GM12878 (cell line): ENCODE measurements at regions not wholly inside any gene's neighbourhood (a gene's known extent, or its start where the extent isn't known, plus 50 kb on each side); places are given as distances from the start of the nearest gene placed in this dataset.

Experiments used
- CEBPZ ChIP-seq: fragments of 150-350 bp; IDR thresholded peaks from 2 replicates; pipeline ENCODE4 v1.6.1; 2016; ENCODE audit warnings: low read depth, low read length
- ESRRA ChIP-seq: IDR thresholded peaks from 2 replicates; pipeline ENCODE4 v1.6.1; 2012; ENCODE audit warnings: mild to moderate bottlenecking, low read length, improper control_type of control experiment
- MTA3 ChIP-seq: IDR thresholded peaks from 2 replicates; pipeline ENCODE4 v1.6.1; 2012; ENCODE audit warnings: low read length, inconsistent platforms, borderline replicate concordance
- NFYB ChIP-seq: IDR thresholded peaks from 2 replicates; pipeline ENCODE4 v1.6.1; 2011; ENCODE audit warnings: low read depth, mild to moderate bottlenecking, low read length, improper control_type of control experiment, moderate library complexity; ENCODE audit not compliant: insufficient read depth
- SIN3A ChIP-seq: IDR thresholded peaks from 2 replicates; pipeline ENCODE4 v1.6.1; 2012; ENCODE audit warnings: low read depth, low read length, improper control_type of control experiment
- SREBF2 ChIP-seq: IDR thresholded peaks from 2 replicates; pipeline ENCODE4 v1.6.1; 2012; ENCODE audit warnings: mild to moderate bottlenecking, low read length
- ZNF217 ChIP-seq: fragments of 450-650 bp; IDR thresholded peaks from 2 replicates; pipeline ENCODE4 v1.6.1; 2017; ENCODE audit warnings: antibody characterized with exemption, mild to moderate bottlenecking
- TF ChIP-seq, protein P1 (sequence below), 3 experiments: IDR thresholded peaks in 2 of 3; conservative IDR thresholded peaks in 1 of 3; 2 replicates each; pipeline ENCODE4 v1.5.1; 2011; ENCODE audit warnings: low read depth in 3 of 3, low read length in 3 of 3, mild to moderate bottlenecking in 3 of 3, control low read depth in 2 of 3, moderate library complexity in 2 of 3, inconsistent platforms in 1 of 3, mixed read lengths in 1 of 3; ENCODE audit not compliant: control insufficient read depth in 2 of 3, insufficient read depth in 1 of 3; ENCODE audit errors: extremely low read depth in 1 of 3
- TF ChIP-seq, protein P2 (sequence below): fragments of 150-350 bp; IDR thresholded peaks from 2 replicates; pipeline ENCODE4 v1.6.1; 2014; ENCODE audit warnings: mild to moderate bottlenecking, low read depth, low read length
- TF ChIP-seq, protein P3 (sequence below): IDR thresholded peaks from 2 replicates; pipeline ENCODE4 v1.6.1; 2011; ENCODE audit warnings: low read depth, low read length, improper control_type of control experiment, borderline replicate concordance

DNA sequence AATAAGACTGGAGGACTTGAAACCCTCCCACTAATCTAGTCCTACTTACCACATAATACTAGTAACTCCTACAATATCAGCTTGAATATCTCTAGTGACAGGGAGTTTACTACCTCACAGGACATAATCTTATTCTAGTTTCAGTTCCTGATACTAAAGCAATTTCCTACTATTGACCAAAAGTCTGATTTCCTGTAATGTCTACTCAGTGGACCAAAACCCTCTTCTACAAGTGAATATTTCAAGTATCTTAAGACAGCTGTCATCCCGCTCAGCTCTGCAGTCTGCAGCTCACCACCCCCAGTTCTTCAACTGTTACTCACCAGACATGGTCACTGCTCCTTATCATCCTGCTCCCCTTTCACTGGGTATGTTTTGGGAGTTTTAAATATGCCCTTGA is 70.8 kb upstream of the TMCC3 start:
- TF ChIP-seq, protein P1, sequence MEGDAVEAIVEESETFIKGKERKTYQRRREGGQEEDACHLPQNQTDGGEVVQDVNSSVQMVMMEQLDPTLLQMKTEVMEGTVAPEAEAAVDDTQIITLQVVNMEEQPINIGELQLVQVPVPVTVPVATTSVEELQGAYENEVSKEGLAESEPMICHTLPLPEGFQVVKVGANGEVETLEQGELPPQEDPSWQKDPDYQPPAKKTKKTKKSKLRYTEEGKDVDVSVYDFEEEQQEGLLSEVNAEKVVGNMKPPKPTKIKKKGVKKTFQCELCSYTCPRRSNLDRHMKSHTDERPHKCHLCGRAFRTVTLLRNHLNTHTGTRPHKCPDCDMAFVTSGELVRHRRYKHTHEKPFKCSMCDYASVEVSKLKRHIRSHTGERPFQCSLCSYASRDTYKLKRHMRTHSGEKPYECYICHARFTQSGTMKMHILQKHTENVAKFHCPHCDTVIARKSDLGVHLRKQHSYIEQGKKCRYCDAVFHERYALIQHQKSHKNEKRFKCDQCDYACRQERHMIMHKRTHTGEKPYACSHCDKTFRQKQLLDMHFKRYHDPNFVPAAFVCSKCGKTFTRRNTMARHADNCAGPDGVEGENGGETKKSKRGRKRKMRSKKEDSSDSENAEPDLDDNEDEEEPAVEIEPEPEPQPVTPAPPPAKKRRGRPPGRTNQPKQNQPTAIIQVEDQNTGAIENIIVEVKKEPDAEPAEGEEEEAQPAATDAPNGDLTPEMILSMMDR (IDR thresholded peaks at IDR 0.05 in 2 of 3, conservative IDR thresholded peaks at IDR 0.05 in 1 of 3; ENCODE audit: control insufficient read depth in 2 of 3, extremely low read depth in 1 of 3, insufficient read depth in 1 of 3, low read depth in 3 of 3, low read length in 3 of 3) = no peak
- TF ChIP-seq, protein P2, sequence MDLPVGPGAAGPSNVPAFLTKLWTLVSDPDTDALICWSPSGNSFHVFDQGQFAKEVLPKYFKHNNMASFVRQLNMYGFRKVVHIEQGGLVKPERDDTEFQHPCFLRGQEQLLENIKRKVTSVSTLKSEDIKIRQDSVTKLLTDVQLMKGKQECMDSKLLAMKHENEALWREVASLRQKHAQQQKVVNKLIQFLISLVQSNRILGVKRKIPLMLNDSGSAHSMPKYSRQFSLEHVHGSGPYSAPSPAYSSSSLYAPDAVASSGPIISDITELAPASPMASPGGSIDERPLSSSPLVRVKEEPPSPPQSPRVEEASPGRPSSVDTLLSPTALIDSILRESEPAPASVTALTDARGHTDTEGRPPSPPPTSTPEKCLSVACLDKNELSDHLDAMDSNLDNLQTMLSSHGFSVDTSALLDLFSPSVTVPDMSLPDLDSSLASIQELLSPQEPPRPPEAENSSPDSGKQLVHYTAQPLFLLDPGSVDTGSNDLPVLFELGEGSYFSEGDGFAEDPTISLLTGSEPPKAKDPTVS = no peak
- 0 out of 2 replicates have a peak, but pooled peaks have one; percentile 29 for TF ChIP-seq MTA3
- no peak for TF ChIP-seq NFYB
- TF ChIP-seq, protein P3, sequence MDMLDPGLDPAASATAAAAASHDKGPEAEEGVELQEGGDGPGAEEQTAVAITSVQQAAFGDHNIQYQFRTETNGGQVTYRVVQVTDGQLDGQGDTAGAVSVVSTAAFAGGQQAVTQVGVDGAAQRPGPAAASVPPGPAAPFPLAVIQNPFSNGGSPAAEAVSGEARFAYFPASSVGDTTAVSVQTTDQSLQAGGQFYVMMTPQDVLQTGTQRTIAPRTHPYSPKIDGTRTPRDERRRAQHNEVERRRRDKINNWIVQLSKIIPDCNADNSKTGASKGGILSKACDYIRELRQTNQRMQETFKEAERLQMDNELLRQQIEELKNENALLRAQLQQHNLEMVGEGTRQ = no peak
- TF ChIP-seq SREBF2 = no peak
- TF ChIP-seq CEBPZ = no peak
- TF ChIP-seq ZNF217 = peak; percentile 92; the same call in 1 of the 2 replicates
- no peak for TF ChIP-seq SIN3A
- no peak for TF ChIP-seq ESRRA
